Vagina (tissue), 2 donors: ENCODE measurements at regions not wholly inside any gene's neighbourhood (a gene's known extent, or its start where the extent isn't known, plus 50 kb on each side); places are given as distances from the start of the nearest gene placed in this dataset. TPM values are rescaled to one million over a fixed set of nuclear protein-coding genes. Genes with fewer than 3 reads are reported as not detected.
"Not testable (repeated sequence)": the region's sequence is repeated elsewhere in the genome, so short reads cannot be mapped to it uniquely, and the experiment has no call there.

Experiments
- DNase-seq, 2 donors: peaks; one replicate each; pipeline ENCODE4 v3.0.0-alpha.2; 2017; ENCODE audit errors: extremely low spot score in 2 of 2
- H3K27ac ChIP-seq: fragments of 200-600 bp; sonication (generic); one replicate; pipeline ENCODE4 v1.5.1; 2019
- H3K27me3 ChIP-seq: fragments of 200-600 bp; sonication (generic); one replicate; pipeline ENCODE4 v1.5.1; 2019
- H3K36me3 ChIP-seq, 2 donors: fragments of 200-600 bp; sonication (generic); one replicate each; pipeline ENCODE4 v1.5.1; 2017 to 2019
- H3K4me1 ChIP-seq: fragments of 200-600 bp; sonication (generic); one replicate; pipeline ENCODE4 v1.5.1; 2019
- H3K4me3 ChIP-seq, 2 donors: fragments of 200-600 bp; sonication (generic); 1 replicate in 1 of 2; 2 replicates in 1 of 2; pipeline ENCODE4 v1.5.1; 2016 to 2019
- H3K9me3 ChIP-seq: fragments of 200-600 bp; sonication (generic); one replicate; pipeline ENCODE4 v1.5.1; 2019
- CTCF ChIP-seq, 3 experiments: fragments of 450-650 bp in 2 of 3; fragments of 200-600 bp in 1 of 3; sonication (generic) in 1 of 3; IDR thresholded peaks; one replicate each; pipeline ENCODE4 v1.5.1; 2017 to 2019; ENCODE audit warnings: antibody characterized with exemption in 3 of 3, mild to moderate bottlenecking in 2 of 3, moderate library complexity in 2 of 3
- POLR2A ChIP-seq, 2 donors: fragments of 450-650 bp; IDR thresholded peaks; one replicate each; pipeline ENCODE4 v1.6.1; 2017; ENCODE audit warnings: antibody characterized with exemption in 2 of 2, mild to moderate bottlenecking in 2 of 2, moderate library complexity in 2 of 2
- POLR2AphosphoS5 ChIP-seq, 2 donors: sonication (generic); formaldehyde crosslinking; IDR thresholded peaks; one replicate each; pipeline ENCODE4 v1.9.0; 2017; ENCODE audit warnings: antibody characterized with exemption in 2 of 2, mild to moderate bottlenecking in 2 of 2, low read depth in 1 of 2; ENCODE audit not compliant: insufficient read depth in 1 of 2
- intact Hi-C: fragments of 100-400 bp; cut with DNase I; formaldehyde crosslinking; loops from one replicate; pipeline ENCODE4 v1.15.1; 2023
- small RNA-seq: library from RNA; depleted of rRNA; stranded (forward); fragments of <200 nt; gene quantifications from one replicate; pipeline ENCODE3, GENCODE V24; 2016

DNA sequence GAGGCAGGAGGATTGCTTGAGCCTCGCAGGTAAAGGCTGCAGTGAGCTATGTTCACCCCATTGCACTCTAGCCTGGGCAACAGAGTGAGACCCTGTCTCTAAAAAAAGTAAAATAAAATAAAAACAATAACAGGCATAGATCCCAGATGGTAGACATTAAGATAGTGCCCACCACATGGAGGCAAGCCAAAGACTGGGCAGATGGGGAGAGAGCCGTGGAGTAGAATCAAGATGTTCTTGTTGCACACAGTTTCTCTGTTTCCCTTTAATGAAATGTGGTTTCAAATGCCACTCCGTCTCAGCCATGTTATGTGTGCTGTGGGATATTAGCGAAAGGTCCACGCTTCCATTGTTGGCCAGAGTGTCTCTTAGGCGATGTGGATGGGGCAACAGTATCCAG, 63.8 kb upstream of the TBL1X start:
- no peaks in the 10 kb centered on the region for H3K9me3 ChIP-seq
- H3K4me1 ChIP-seq: no peaks in the 10 kb centered on the region
- DNase-seq: no peak
- H3K4me3 ChIP-seq: no peak overlapping the region
- H3K36me3 ChIP-seq: no peaks in the 10 kb centered on the region
- intact Hi-C loops: no loop called here
- H3K27me3 ChIP-seq: no peaks in the 10 kb centered on the region
- H3K27ac ChIP-seq: no peak overlapping the region
- TF ChIP-seq CTCF (IDR thresholded peaks at IDR 0.05) (no peak), POLR2AphosphoS5 (IDR thresholded peaks at IDR 0.05; ENCODE audit: insufficient read depth in 1 of 2, low read depth in 1 of 2) (no peak), POLR2A (IDR thresholded peaks at IDR 0.05) (no peak)

GRCh38 chrX:9403374-9403773, 61.5 kb upstream of the TBL1X start:
- Histone ChIP-seq H3K4me1 (no peaks in the 10 kb centered on the region), H3K27ac (no peak overlapping the region), H3K27me3 (no peaks in the 10 kb centered on the region), H3K36me3 (no peaks in the 10 kb centered on the region), H3K9me3 (no peaks in the 10 kb centered on the region), H3K4me3 (no peak overlapping the region)
- DNase-seq: no peak
- TF ChIP-seq CTCF (IDR thresholded peaks at IDR 0.05): no peak
- no peak for TF ChIP-seq POLR2AphosphoS5 (IDR thresholded peaks at IDR 0.05; ENCODE audit: insufficient read depth in 1 of 2, low read depth in 1 of 2)
- intact Hi-C loops: no loop called here

- H3K4me1 ChIP-seq, H3K36me3 ChIP-seq, H3K27me3 ChIP-seq, H3K27ac ChIP-seq, H3K4me3 ChIP-seq, intact Hi-C loops, H3K9me3 ChIP-seq: not testable (repeated sequence)
- peak; percentile 93 to 100 for DNase-seq
Observed at GRCh38 chrX:9405635-9406034, 59.2 kb upstream of the TBL1X start.

- H3K4me1 ChIP-seq, H3K27me3 ChIP-seq, H3K4me3 ChIP-seq, H3K36me3 ChIP-seq, intact Hi-C loops, H3K9me3 ChIP-seq, DNase-seq, H3K27ac ChIP-seq: not testable (repeated sequence)
Observed at GRCh38 chrX:9410889-9411288, 54.0 kb upstream of the TBL1X start.

DNA sequence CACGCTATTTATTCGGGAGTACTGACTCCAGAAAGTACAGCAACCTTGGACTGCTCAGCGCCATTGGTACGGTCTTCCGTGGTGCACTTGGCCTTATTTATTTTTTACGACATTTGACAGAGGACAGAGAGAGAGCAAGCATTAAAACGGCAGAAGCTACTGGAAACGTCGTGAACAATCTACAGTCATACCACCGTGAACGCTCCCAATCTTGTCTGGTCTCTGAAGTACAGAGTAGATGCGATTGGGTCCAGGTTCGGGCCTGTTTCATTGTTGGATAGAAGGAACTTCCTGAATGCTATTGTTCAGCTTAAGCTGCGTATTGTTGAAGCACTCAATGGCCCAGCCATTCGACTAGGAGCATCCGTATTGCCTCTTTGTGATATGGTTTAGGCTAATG, 53.2 kb upstream of the TBL1X start:
- DNase-seq, H3K27ac ChIP-seq, H3K36me3 ChIP-seq, H3K4me3 ChIP-seq, H3K4me1 ChIP-seq, H3K27me3 ChIP-seq, H3K9me3 ChIP-seq, intact Hi-C loops: not testable (repeated sequence)

DNA sequence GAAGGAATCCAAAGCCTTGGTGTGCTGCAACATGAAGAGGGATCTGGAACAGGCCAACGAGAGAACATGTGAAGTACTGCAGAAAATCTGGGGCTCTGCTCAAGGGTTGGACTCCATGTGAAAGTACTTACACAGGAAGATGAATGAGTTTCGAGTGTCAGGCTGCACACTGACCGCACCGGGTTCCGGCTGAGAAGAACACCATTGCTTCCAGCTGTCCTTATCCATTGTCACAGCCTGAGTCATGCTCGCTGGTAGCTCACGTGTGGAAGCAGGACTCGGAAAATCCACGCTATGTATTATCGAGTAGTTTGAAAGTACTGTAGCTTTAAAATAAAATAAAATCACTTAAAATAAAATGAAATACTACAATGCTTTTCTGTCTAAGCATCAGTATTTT, 50.4 kb upstream of the TBL1X start:
- Histone ChIP-seq H3K27ac (no peak overlapping the region), H3K36me3 (no peaks in the 10 kb centered on the region), H3K27me3 (no peaks in the 10 kb centered on the region), H3K4me1 (peaks cover 6% of the 10 kb centered on the region), H3K9me3 (no peaks in the 10 kb centered on the region), H3K4me3 (no peak overlapping the region)
- intact Hi-C loops: no loop called here
- no peak for DNase-seq
- no peak for TF ChIP-seq POLR2AphosphoS5 (IDR thresholded peaks at IDR 0.05; ENCODE audit: insufficient read depth in 1 of 2, low read depth in 1 of 2)
- TF ChIP-seq CTCF (IDR thresholded peaks at IDR 0.05): no peak
- no peak for TF ChIP-seq POLR2A (IDR thresholded peaks at IDR 0.05)

Small RNAs in the stretch of these regions (small RNA-seq; reads per million reads assigned to genes)
- gene AC119618.1 (not detected), gene RNA5SP499 (not detected)
